ENCODE measurements at regions not wholly inside any gene's neighbourhood (a gene's known extent, or its start where the extent isn't known, plus 50 kb on each side); places are given as distances from the start of the nearest gene placed in this dataset.

DNA sequence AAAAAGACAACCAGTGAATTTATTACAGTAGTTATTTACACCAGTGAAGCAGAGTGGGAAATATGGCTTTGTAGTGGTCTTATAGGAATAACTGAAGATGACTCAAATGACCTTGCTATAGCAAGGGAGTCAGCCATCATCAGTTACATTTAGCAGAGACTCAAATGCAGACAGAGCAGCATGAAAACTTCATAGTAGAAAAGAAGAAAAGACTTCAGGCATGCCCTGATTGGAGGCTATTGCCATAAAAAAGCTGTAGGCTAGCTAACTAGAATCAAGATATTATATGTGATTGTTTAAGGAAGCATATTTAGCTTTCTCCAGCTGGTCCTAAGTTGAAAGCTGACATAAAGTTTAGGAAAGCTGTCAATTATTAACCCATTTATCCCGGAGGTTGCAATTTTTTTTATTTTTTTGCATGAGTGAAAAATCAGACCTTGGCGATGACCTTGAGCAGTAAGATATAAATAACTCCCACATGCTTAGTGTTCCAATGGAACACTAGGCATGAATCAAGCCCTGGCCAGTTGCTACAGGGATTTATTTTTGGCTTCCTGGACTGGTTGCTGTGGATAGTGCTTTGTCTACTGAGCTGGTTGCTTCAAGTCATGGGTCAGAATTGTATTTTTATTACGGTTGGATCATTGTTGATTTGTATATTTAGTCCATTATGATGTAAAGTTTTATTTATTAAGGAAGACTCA, 675.6 kb upstream of the VRK2 start:
- no peak for TF ChIP-seq EZH2phosphoT487 (IDR thresholded peaks at IDR 0.05; ENCODE audit: borderline replicate concordance)
- TF ChIP-seq, protein P1, sequence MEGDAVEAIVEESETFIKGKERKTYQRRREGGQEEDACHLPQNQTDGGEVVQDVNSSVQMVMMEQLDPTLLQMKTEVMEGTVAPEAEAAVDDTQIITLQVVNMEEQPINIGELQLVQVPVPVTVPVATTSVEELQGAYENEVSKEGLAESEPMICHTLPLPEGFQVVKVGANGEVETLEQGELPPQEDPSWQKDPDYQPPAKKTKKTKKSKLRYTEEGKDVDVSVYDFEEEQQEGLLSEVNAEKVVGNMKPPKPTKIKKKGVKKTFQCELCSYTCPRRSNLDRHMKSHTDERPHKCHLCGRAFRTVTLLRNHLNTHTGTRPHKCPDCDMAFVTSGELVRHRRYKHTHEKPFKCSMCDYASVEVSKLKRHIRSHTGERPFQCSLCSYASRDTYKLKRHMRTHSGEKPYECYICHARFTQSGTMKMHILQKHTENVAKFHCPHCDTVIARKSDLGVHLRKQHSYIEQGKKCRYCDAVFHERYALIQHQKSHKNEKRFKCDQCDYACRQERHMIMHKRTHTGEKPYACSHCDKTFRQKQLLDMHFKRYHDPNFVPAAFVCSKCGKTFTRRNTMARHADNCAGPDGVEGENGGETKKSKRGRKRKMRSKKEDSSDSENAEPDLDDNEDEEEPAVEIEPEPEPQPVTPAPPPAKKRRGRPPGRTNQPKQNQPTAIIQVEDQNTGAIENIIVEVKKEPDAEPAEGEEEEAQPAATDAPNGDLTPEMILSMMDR (conservative IDR thresholded peaks at IDR 0.05; ENCODE audit: low read length) = no peak
- no peaks in the 10 kb centered on the region for H3K27me3 ChIP-seq (ENCODE audit: insufficient read depth, low read length, poor library complexity, severe bottlenecking)
- no peaks in the 10 kb centered on the region for H3K79me2 ChIP-seq (ENCODE audit: insufficient read depth, low read length)
- no peaks in the 10 kb centered on the region for H3K4me1 ChIP-seq (ENCODE audit: insufficient read depth, low read length, poor library complexity, severe bottlenecking)
- H3K4me3 ChIP-seq (ENCODE audit: low read length, poor library complexity, severe bottlenecking) = no peak overlapping the region
- H2AFZ ChIP-seq (ENCODE audit: low read length) = no peak overlapping the region
- H4K20me1 ChIP-seq (ENCODE audit: insufficient read depth, low read length, poor library complexity, severe bottlenecking) = no peaks in the 10 kb centered on the region
- H3K4me2 ChIP-seq (ENCODE audit: low read depth, low read length, poor library complexity, severe bottlenecking) = no peak overlapping the region
- no peaks in the 10 kb centered on the region for H3K9me2 ChIP-seq (replicated peaks; ENCODE audit: low read depth, low read length)
- H3F3A ChIP-seq (ENCODE audit: low read depth) = no peaks in the 10 kb centered on the region
- no peaks in the 10 kb centered on the region for H3K36me3 ChIP-seq (ENCODE audit: insufficient read depth, low read length)
- H3K9me3 ChIP-seq (ENCODE audit: insufficient read depth, low read depth, low read length) = no peaks in the 10 kb centered on the region
- H3K9ac ChIP-seq (ENCODE audit: low read depth, low read length, poor library complexity, severe bottlenecking) = no peak overlapping the region

- Histone ChIP-seq H3K9me3 (ENCODE audit: insufficient read depth, low read depth, low read length) (no peaks in the 10 kb centered on the region), H4K20me1 (ENCODE audit: insufficient read depth, low read length, poor library complexity, severe bottlenecking) (no peaks in the 10 kb centered on the region), H3K4me3 (ENCODE audit: low read length, poor library complexity, severe bottlenecking) (no peak overlapping the region), H3K4me1 (ENCODE audit: insufficient read depth, low read length, poor library complexity, severe bottlenecking) (no peaks in the 10 kb centered on the region), H3F3A (ENCODE audit: low read depth) (no peaks in the 10 kb centered on the region), H3K36me3 (ENCODE audit: insufficient read depth, low read length) (no peaks in the 10 kb centered on the region), H3K9ac (ENCODE audit: low read depth, low read length, poor library complexity, severe bottlenecking) (no peak overlapping the region), H3K9me2 (replicated peaks; ENCODE audit: low read depth, low read length) (no peaks in the 10 kb centered on the region), H3K27me3 (ENCODE audit: insufficient read depth, low read length, poor library complexity, severe bottlenecking) (no peaks in the 10 kb centered on the region), H3K79me2 (ENCODE audit: insufficient read depth, low read length) (no peaks in the 10 kb centered on the region), H2AFZ (ENCODE audit: low read length) (no peak overlapping the region), H3K4me2 (ENCODE audit: low read depth, low read length, poor library complexity, severe bottlenecking) (no peak overlapping the region)
- no peak for TF ChIP-seq EZH2phosphoT487 (IDR thresholded peaks at IDR 0.05; ENCODE audit: borderline replicate concordance)
- TF ChIP-seq, protein P1 (conservative IDR thresholded peaks at IDR 0.05; ENCODE audit: low read length) = no peak
Measured at GRCh38 chr2:57372237-57372984, 674.2 kb upstream of the VRK2 start.

DNA sequence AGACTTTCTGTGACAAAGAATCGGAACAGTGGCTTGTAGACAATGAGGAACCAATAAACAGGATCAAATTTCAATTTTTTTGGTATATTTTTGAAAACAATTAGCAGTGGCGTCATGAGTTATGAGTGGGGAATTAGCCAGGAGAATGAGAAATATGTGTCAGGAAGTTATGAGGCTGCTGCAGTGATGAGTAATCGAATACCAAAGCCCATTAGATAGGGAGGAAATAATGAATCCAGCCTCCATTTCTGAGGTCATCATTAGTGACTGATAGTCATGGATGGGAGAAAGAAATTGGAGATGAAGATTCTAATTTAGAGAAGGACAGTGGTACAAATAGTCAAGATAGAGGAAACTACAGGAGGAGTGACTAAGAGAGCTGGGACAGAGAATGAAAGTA, 673.1 kb upstream of the VRK2 start:
- H3F3A ChIP-seq (ENCODE audit: low read depth) = no peaks in the 10 kb centered on the region
- H3K4me2 ChIP-seq (ENCODE audit: low read depth, low read length, poor library complexity, severe bottlenecking) = no peak overlapping the region
- no peaks in the 10 kb centered on the region for H3K4me1 ChIP-seq (ENCODE audit: insufficient read depth, low read length, poor library complexity, severe bottlenecking)
- no peaks in the 10 kb centered on the region for H3K79me2 ChIP-seq (ENCODE audit: insufficient read depth, low read length)
- H3K36me3 ChIP-seq (ENCODE audit: insufficient read depth, low read length) = no peaks in the 10 kb centered on the region
- no peaks in the 10 kb centered on the region for H3K9me3 ChIP-seq (ENCODE audit: insufficient read depth, low read depth, low read length)
- TF ChIP-seq EZH2phosphoT487 (IDR thresholded peaks at IDR 0.05; ENCODE audit: borderline replicate concordance) = no peak
- TF ChIP-seq, protein P1 (conservative IDR thresholded peaks at IDR 0.05; ENCODE audit: low read length) = no peak
- no peak overlapping the region for H3K9ac ChIP-seq (ENCODE audit: low read depth, low read length, poor library complexity, severe bottlenecking)
- no peaks in the 10 kb centered on the region for H4K20me1 ChIP-seq (ENCODE audit: insufficient read depth, low read length, poor library complexity, severe bottlenecking)
- no peaks in the 10 kb centered on the region for H3K9me2 ChIP-seq (replicated peaks; ENCODE audit: low read depth, low read length)
- no peak overlapping the region for H2AFZ ChIP-seq (ENCODE audit: low read length)
- no peaks in the 10 kb centered on the region for H3K27me3 ChIP-seq (ENCODE audit: insufficient read depth, low read length, poor library complexity, severe bottlenecking)
- H3K4me3 ChIP-seq (ENCODE audit: low read length, poor library complexity, severe bottlenecking) = no peak overlapping the region
